Stimulated activated CD8-positive, alpha-beta memory T cell treated with anti-CD3 and anti-CD28 coated beads, Interleukin-15, amount 100 ng/mL, for 48 hours (primary cell): ENCODE measurements at regions not wholly inside any gene's neighbourhood (a gene's known extent, or its start where the extent isn't known, plus 50 kb on each side); places are given as distances from the start of the nearest gene placed in this dataset.

ENCODE experiments used
- DNase-seq, 2 donors: peaks; one replicate each; pipeline ENCODE4 v3.0.0-alpha.2; 2020; ENCODE audit warnings: low read depth in 2 of 2

- no peak for DNase-seq
Observed at GRCh38 chr14:76306131-76306530, 69.8 kb upstream of the ESRRB start.

GRCh38 chr14:76307786-76308780 lies 67.9 kb upstream of the ESRRB start:
- DNase-seq: no peak

- no peak for DNase-seq
Observed at GRCh38 chr14:76309572-76310162, 66.3 kb upstream of the ESRRB start.

- DNase-seq: no peak
Observed at GRCh38 chr14:76311079-76311758, 64.7 kb upstream of the ESRRB start.

GRCh38 chr14:76312821-76313220 lies 63.1 kb upstream of the ESRRB start:
- DNase-seq: no peak

GRCh38 chr14:76313303-76313702 lies 62.6 kb upstream of the ESRRB start:
- DNase-seq: no peak

- DNase-seq: no peak
Observed at GRCh38 chr14:76313852-76314251, 62.1 kb upstream of the ESRRB start.

GRCh38 chr14:76314521-76315034 lies 61.4 kb upstream of the ESRRB start:
- DNase-seq: no peak

GRCh38 chr14:76320486-76320885 lies 55.5 kb upstream of the ESRRB start:
- DNase-seq: no peak

GRCh38 chr14:76320975-76321374 lies 55.0 kb upstream of the ESRRB start:
- DNase-seq: no peak

GRCh38 chr14:76322594-76323220 lies 53.2 kb upstream of the ESRRB start:
- DNase-seq: no peak

- DNase-seq: no peak
Observed at GRCh38 chr14:76323331-76324050, 52.4 kb upstream of the ESRRB start.

- DNase-seq: no peak
Observed at GRCh38 chr14:76324133-76324532, 51.8 kb upstream of the ESRRB start.
